Hematopoietic multipotent progenitor cell (in vitro differentiated cells): ENCODE measurements at regions not wholly inside any gene's neighbourhood (a gene's known extent, or its start where the extent isn't known, plus 50 kb on each side); places are given as distances from the start of the nearest gene placed in this dataset.
"Not testable (repeated sequence)": the region's sequence is repeated elsewhere in the genome, so short reads cannot be mapped to it uniquely, and the experiment has no call there.

ENCODE experiments used
- DNase-seq, 3 donors: peaks; one replicate each; pipeline ENCODE4 v3.0.0-alpha.2; 2011 to 2015; ENCODE audit warnings: low read depth in 2 of 3, low spot score in 2 of 3

GRCh38 chr1:96865731-96866685, 144.4 kb downstream of the PTBP2 start:
- no peak for DNase-seq

- no peak for DNase-seq
These were observed 151.2 kb downstream of the PTBP2 start for GRCh38 chr1:96872757-96873156.

GRCh38 chr1:96878640-96879039, 157.1 kb downstream of the PTBP2 start:
- no peak for DNase-seq

GRCh38 chr1:96880626-96881025, 159.0 kb downstream of the PTBP2 start:
- DNase-seq: no peak

- no peak for DNase-seq
These were observed 160.5 kb downstream of the PTBP2 start for GRCh38 chr1:96882096-96882495.

GRCh38 chr1:96886474-96886873, 164.9 kb downstream of the PTBP2 start:
- no peak for DNase-seq

- DNase-seq: no peak
These were observed 165.9 kb downstream of the PTBP2 start for GRCh38 chr1:96887501-96887900.

- DNase-seq: no peak
These were observed 180.3 kb downstream of the PTBP2 start for GRCh38 chr1:96901783-96902363.

- no peak for DNase-seq
These were observed 190.7 kb downstream of the PTBP2 start for GRCh38 chr1:96912248-96912647.

- not testable (repeated sequence) for DNase-seq
These were observed 194.1 kb downstream of the PTBP2 start for GRCh38 chr1:96915701-96916100.

GRCh38 chr1:96918406-96918805, 196.8 kb downstream of the PTBP2 start:
- no peak for DNase-seq

GRCh38 chr1:96922181-96922580, 200.6 kb downstream of the PTBP2 start:
- no peak for DNase-seq

- no peak for DNase-seq
These were observed 202.2 kb downstream of the PTBP2 start for GRCh38 chr1:96923753-96924152.

GRCh38 chr1:96926176-96926575, 204.6 kb downstream of the PTBP2 start:
- DNase-seq: no peak

GRCh38 chr1:96927125-96927524, 205.5 kb downstream of the PTBP2 start:
- no peak for DNase-seq

GRCh38 chr1:96931136-96931535, 209.6 kb downstream of the PTBP2 start:
- no peak for DNase-seq

- DNase-seq: no peak
These were observed 212.7 kb downstream of the PTBP2 start for GRCh38 chr1:96934282-96934681.

- no peak for DNase-seq
These were observed 223.0 kb downstream of the PTBP2 start for GRCh38 chr1:96944432-96945092.

GRCh38 chr1:96945509-96946084, 224.0 kb downstream of the PTBP2 start:
- no peak for DNase-seq

GRCh38 chr1:96955307-96956012, 233.9 kb downstream of the PTBP2 start:
- DNase-seq: no peak

GRCh38 chr1:96962216-96962615, 240.6 kb downstream of the PTBP2 start:
- DNase-seq: no peak
